IMR-90 (cell line): ENCODE measurements at regions not wholly inside any gene's neighbourhood (a gene's known extent, or its start where the extent isn't known, plus 50 kb on each side); places are given as distances from the start of the nearest gene placed in this dataset.

Experiments
- ATAC-seq: fragments of 200-7000 bp; cut with Tn5 transposase; 2 replicates; pipeline ENCODE4 v1.9.1; 2020; ENCODE audit warnings: low read depth, mild to moderate bottlenecking, moderate library complexity
- BruUV-seq: library from RNA; stranded (reverse); fragments of 400-500 nt; replicated peaks from 2 replicates; lab custom pipeline; 2021; lab: Mats Ljungman, UMichigan
- CTCF ChIA-PET: fragments of 300-600 bp; formaldehyde crosslinking; extraction: SDS; loops from one replicate; lab custom pipeline; 2021; ENCODE audit warnings: antibody characterized with exemption; lab: Yijun Ruan, JAX
- POLR2A ChIA-PET: fragments of 300-600 bp; sonication (Branson Sonifier 250); formaldehyde crosslinking; loops from one replicate; lab custom pipeline; 2022; ENCODE audit warnings: antibody characterized with exemption; ENCODE audit not compliant: unreplicated experiment; lab: Charles Lee
- DNase-seq: peaks from one replicate; pipeline ENCODE4 v3.0.0; 2013
- H2AFZ ChIP-seq: replicated peaks from 2 replicates; pipeline ENCODE3; 2013; ENCODE audit warnings: low read length, mild to moderate bottlenecking; ENCODE audit not compliant: poor library complexity
- H2AK5ac ChIP-seq: 2 replicates; pipeline ENCODE4 v1.6.1; 2013; ENCODE audit warnings: low read depth, low read length, inconsistent platforms
- H2AK9ac ChIP-seq: replicated peaks from 2 replicates; pipeline ENCODE3; 2013; ENCODE audit warnings: mild to moderate bottlenecking, low read depth, low read length, moderate library complexity; ENCODE audit not compliant: poor library complexity
- H2BK120ac ChIP-seq: 2 replicates; pipeline ENCODE4 v1.6.1; 2013; ENCODE audit warnings: low read depth, low read length, inconsistent platforms
- H2BK15ac ChIP-seq: 3 replicates; pipeline ENCODE4 v1.6.1; 2013; ENCODE audit warnings: low read depth, low read length, inconsistent platforms
- H2BK20ac ChIP-seq: 2 replicates; pipeline ENCODE4 v1.6.1; 2013; ENCODE audit warnings: low read depth, mild to moderate bottlenecking, inconsistent platforms, low read length, moderate library complexity
- H2BK5ac ChIP-seq: 2 replicates; pipeline ENCODE4 v1.6.1; 2013; ENCODE audit warnings: mild to moderate bottlenecking, low read depth, low read length, inconsistent platforms; ENCODE audit not compliant: poor library complexity, severe bottlenecking
- H3K14ac ChIP-seq: replicated peaks from 2 replicates; pipeline ENCODE4 v1.6.1; 2013; ENCODE audit warnings: low read depth, low read length, inconsistent platforms
- H3K18ac ChIP-seq: 2 replicates; pipeline ENCODE4 v1.6.1; 2013; ENCODE audit warnings: low read depth, low read length, control low read depth
- H3K23ac ChIP-seq: 2 replicates; pipeline ENCODE4 v1.6.1; 2013; ENCODE audit warnings: low read depth, low read length, inconsistent platforms
- H3K27ac ChIP-seq: 2 replicates; pipeline ENCODE4 v1.5.1; 2013; ENCODE audit warnings: mild to moderate bottlenecking, control low read depth, low read length; ENCODE audit not compliant: insufficient read depth
- H3K27me3 ChIP-seq: 2 replicates; pipeline ENCODE4 v1.6.1; 2013; ENCODE audit warnings: low read length; ENCODE audit not compliant: control insufficient read depth, insufficient read depth
- H3K36me3 ChIP-seq: 2 replicates; pipeline ENCODE4 v1.6.1; 2013; ENCODE audit warnings: low read length, mixed read lengths; ENCODE audit not compliant: control insufficient read depth, insufficient read depth
- H3K4ac ChIP-seq: 2 replicates; pipeline ENCODE4 v1.6.1; 2013; ENCODE audit warnings: low read depth, low read length, inconsistent platforms
- H3K4me1 ChIP-seq: 2 replicates; pipeline ENCODE4 v1.6.1; 2013; ENCODE audit warnings: low read length, mixed read lengths; ENCODE audit not compliant: control insufficient read depth, insufficient read depth
- H3K4me2 ChIP-seq: 2 replicates; pipeline ENCODE4 v1.6.1; 2013; ENCODE audit warnings: low read depth, mild to moderate bottlenecking, control low read depth, low read length, moderate library complexity
- H3K4me3 ChIP-seq: 2 replicates; pipeline ENCODE4 v1.5.1; 2013; ENCODE audit warnings: low read depth, mild to moderate bottlenecking, control low read depth, low read length, moderate library complexity; ENCODE audit not compliant: insufficient read depth
- H3K56ac ChIP-seq: 2 replicates; pipeline ENCODE4 v1.6.1; 2013; ENCODE audit warnings: low read length, inconsistent platforms; ENCODE audit not compliant: insufficient read depth; ENCODE audit errors: extremely low read depth
- H3K79me1 ChIP-seq, 2 experiments: 2 replicates each; pipeline ENCODE4 v1.6.1; 2013; ENCODE audit warnings: low read length in 2 of 2, inconsistent platforms in 1 of 2, low read depth in 1 of 2
- H3K9ac ChIP-seq: 2 replicates; pipeline ENCODE4 v1.6.1; 2013; ENCODE audit warnings: low read depth, low read length, control low read depth
- H3K9me1 ChIP-seq: 2 replicates; pipeline ENCODE4 v1.6.1; 2013; ENCODE audit warnings: low read length, inconsistent platforms; ENCODE audit not compliant: insufficient read depth
- H3K9me3 ChIP-seq: 2 replicates; pipeline ENCODE4 v1.6.1; 2013; ENCODE audit warnings: low read length; ENCODE audit not compliant: control insufficient read depth, insufficient read depth
- H4K20me1 ChIP-seq: 2 replicates; pipeline ENCODE4 v1.6.1; 2013; ENCODE audit warnings: low read length, inconsistent platforms; ENCODE audit not compliant: insufficient read depth
- H4K5ac ChIP-seq: 2 replicates; pipeline ENCODE4 v1.6.1; 2013; ENCODE audit warnings: mild to moderate bottlenecking, low read depth, low read length, control low read depth
- H4K8ac ChIP-seq, 2 experiments: 2 replicates each; pipeline ENCODE4 v1.6.1; 2013; ENCODE audit warnings: low read depth in 2 of 2, low read length in 2 of 2, control low read depth in 1 of 2, inconsistent platforms in 1 of 2
- H4K91ac ChIP-seq: 2 replicates; pipeline ENCODE4 v1.6.1; 2013; ENCODE audit warnings: low read depth, low read length, inconsistent platforms; ENCODE audit not compliant: insufficient read depth
- BHLHE40 ChIP-seq: fragments of 150-350 bp; IDR thresholded peaks from 2 replicates; pipeline ENCODE4 v1.6.1; 2016; ENCODE audit warnings: mild to moderate bottlenecking, low read depth, low read length
- CEBPB ChIP-seq: IDR thresholded peaks from 2 replicates; pipeline ENCODE4 v1.6.1; 2012; ENCODE audit warnings: low read depth, low read length, improper control_type of control experiment
- CHD1 ChIP-seq: IDR thresholded peaks from 2 replicates; pipeline ENCODE4 v1.6.1; 2012; ENCODE audit warnings: low read depth, low read length, improper control_type of control experiment
- CTCF ChIP-seq: conservative IDR thresholded peaks from 2 replicates; pipeline ENCODE4 v1.5.1; 2012; ENCODE audit warnings: mild to moderate bottlenecking, low read depth, low read length, improper control_type of control experiment
- ELK1 ChIP-seq: fragments of 150-350 bp; IDR thresholded peaks from 2 replicates; pipeline ENCODE4 v1.6.1; 2016; ENCODE audit warnings: low read depth, mild to moderate bottlenecking, low read length, moderate library complexity, borderline replicate concordance
- FOS ChIP-seq: fragments of 150-350 bp; IDR thresholded peaks from 2 replicates; pipeline ENCODE4 v1.6.1; 2016; ENCODE audit warnings: low read depth, low read length
- MAFK ChIP-seq: IDR thresholded peaks from 2 replicates; pipeline ENCODE4 v1.6.1; 2012; ENCODE audit warnings: low read depth, low read length, improper control_type of control experiment
- MAZ ChIP-seq: IDR thresholded peaks from 2 replicates; pipeline ENCODE4 v1.6.1; 2012; ENCODE audit warnings: low read depth, mild to moderate bottlenecking, low read length, improper control_type of control experiment, moderate library complexity, borderline replicate concordance
- MXI1 ChIP-seq: IDR thresholded peaks from 2 replicates; pipeline ENCODE4 v1.6.1; 2012; ENCODE audit warnings: low read depth, mild to moderate bottlenecking, low read length, moderate library complexity, borderline replicate concordance
- NFE2L2 ChIP-seq: fragments of 150-350 bp; IDR thresholded peaks from 2 replicates; pipeline ENCODE4 v1.6.1; 2016; ENCODE audit warnings: low read depth, mild to moderate bottlenecking, low read length
- POLR2A ChIP-seq: IDR thresholded peaks from 2 replicates; pipeline ENCODE4 v1.6.1; 2012; ENCODE audit warnings: mild to moderate bottlenecking, low read depth, low read length
- RAD21 ChIP-seq: IDR thresholded peaks from 2 replicates; pipeline ENCODE4 v1.6.1; 2012; ENCODE audit warnings: low read length, improper control_type of control experiment
- RCOR1 ChIP-seq: IDR thresholded peaks from 2 replicates; pipeline ENCODE4 v1.6.1; 2012; ENCODE audit warnings: mild to moderate bottlenecking, low read length, improper control_type of control experiment; ENCODE audit not compliant: insufficient replicate concordance
- RFX5 ChIP-seq: IDR thresholded peaks from 2 replicates; pipeline ENCODE4 v1.8.0; 2012; ENCODE audit warnings: low read depth, mild to moderate bottlenecking, low read length, moderate library complexity
- SMC3 ChIP-seq: fragments of 150-350 bp; IDR thresholded peaks from 2 replicates; pipeline ENCODE4 v1.6.1; 2016; ENCODE audit warnings: low read depth, mild to moderate bottlenecking, antibody characterized with exemption, low read length, moderate library complexity
- USF2 ChIP-seq: fragments of 150-350 bp; IDR thresholded peaks from 2 replicates; pipeline ENCODE4 v1.6.1; 2017; ENCODE audit warnings: mild to moderate bottlenecking, antibody characterized with exemption, low read length, low read depth
- WGBS, 2 experiments: methylation state at CpG; one replicate each; pipeline versions ENCODE4 v1.1.5 to v1.1.7; 2013; ENCODE audit warnings: missing lambda C conversion rate in 2 of 2; ENCODE audit not compliant: insufficient read length in 1 of 2; ENCODE audit errors: extremely low coverage in 2 of 2; 5-methylcytosine and 5-hydroxymethylcytosine counted together
- dilution Hi-C: fragments of 300-500 bp; cut with HindIII; formaldehyde crosslinking; loops from one replicate; pipeline ENCODE4 v1.14.3; 2018; ENCODE audit warnings: low sequenced_read_pairs; ENCODE audit not compliant: unreplicated experiment
- in situ Hi-C: fragments of 300-500 bp; cut with MboI; formaldehyde crosslinking; loops from 3 replicates; pipeline ENCODE4 v1.14.3; 2019; ENCODE audit warnings: low sequenced_read_pairs, inconsistent platforms, mixed read lengths
- intact Hi-C: fragments of 100-400 bp; cut with micrococcal nuclease; formaldehyde crosslinking; loops from 2 replicates; pipeline ENCODE4 v1.10.0; 2022

GRCh38 chr18:2111456-2111855 lies 459.8 kb downstream of the METTL4 start:
- no peaks in the 10 kb centered on the region for H3K79me1 ChIP-seq
- H2BK15ac ChIP-seq = no peak overlapping the region
- H3K4me3 ChIP-seq = no peak overlapping the region
- no peak overlapping the region for H3K27ac ChIP-seq
- no peak overlapping the region for H2AK9ac ChIP-seq
- no peak overlapping the region for H3K4ac ChIP-seq
- H2BK120ac ChIP-seq = no peak overlapping the region
- intact Hi-C loops = no loop called here
- ATAC-seq (no peak), DNase-seq (no peak)
- no peak overlapping the region for H2BK5ac ChIP-seq
- CTCF ChIA-PET = interaction anchor here (0.6 to 0.9 kb wide), 2 partner anchors 134 to 430 kb away, joined by 3 read pairs; no protein-coding TSS in a partner anchor
- H3K56ac ChIP-seq = no peak overlapping the region
- H3K23ac ChIP-seq = no peak overlapping the region
- H2AK5ac ChIP-seq = no peak overlapping the region
- H3K18ac ChIP-seq = no peak overlapping the region
- H3K9ac ChIP-seq = no peak overlapping the region
- H2BK20ac ChIP-seq = no peak overlapping the region
- H4K20me1 ChIP-seq = no peaks in the 10 kb centered on the region
- no peak overlapping the region for H2AFZ ChIP-seq
- POLR2A ChIA-PET = no interaction called here
- dilution Hi-C loops = no loop called here
- no peak overlapping the region for H3K14ac ChIP-seq
- no peaks in the 10 kb centered on the region for H3K36me3 ChIP-seq
- in situ Hi-C loops = no loop called here
- H4K5ac ChIP-seq = no peak overlapping the region
- H4K91ac ChIP-seq = no peak overlapping the region
- H3K27me3 ChIP-seq = no peaks in the 10 kb centered on the region
- BruUV-seq = no TSS peak
- no peak for TF ChIP-seq NFE2L2
- TF ChIP-seq CHD1 = no peak
- no peak for TF ChIP-seq MAFK
- TF ChIP-seq CTCF = no peak
- no peak for TF ChIP-seq SMC3
- no peak for TF ChIP-seq FOS
- TF ChIP-seq BHLHE40 = no peak
- TF ChIP-seq USF2 = no peak
- no peak for TF ChIP-seq CEBPB
- no peak for TF ChIP-seq MXI1
- TF ChIP-seq ELK1 = no peak
- no peak for TF ChIP-seq POLR2A
- TF ChIP-seq RFX5 = no peak
- TF ChIP-seq RCOR1 = no peak
- TF ChIP-seq MAZ = no peak
- no peak for TF ChIP-seq RAD21
- H3K4me1 ChIP-seq = no peaks in the 10 kb centered on the region
- no peaks in the 10 kb centered on the region for H3K9me3 ChIP-seq
- no peak overlapping the region for H4K8ac ChIP-seq
- no peak overlapping the region for H3K4me2 ChIP-seq
- 30% methylated on average over 2 of the region's 3 CpGs; no CpG with 5 or more reads in 1 of the 2 experiments for WGBS, 2 experiments
- H3K9me1 ChIP-seq = no peaks in the 10 kb centered on the region
